Right cardiac atrium (tissue), 5 donors: ENCODE measurements at regions not wholly inside any gene's neighbourhood (a gene's known extent, or its start where the extent isn't known, plus 50 kb on each side); places are given as distances from the start of the nearest gene placed in this dataset.

Experiments
- ATAC-seq, 2 donors: fragments of 200-7000 bp; cut with Tn5 transposase; one replicate each; pipeline versions ENCODE4 v1.8.0 to v1.9.1; 2020; ENCODE audit warnings: moderate library complexity in 2 of 2, mild to moderate bottlenecking in 1 of 2
- DNase-seq, 3 donors: peaks; one replicate each; pipeline ENCODE4 v3.0.0-alpha.2; 2020
- H3K27ac ChIP-seq: one replicate; pipeline ENCODE4 v1.5.1; 2013; ENCODE audit warnings: mild to moderate bottlenecking, low read length, control low read depth, moderate library complexity
- H3K27me3 ChIP-seq: one replicate; pipeline ENCODE4 v1.6.1; 2013; ENCODE audit not compliant: control insufficient read depth, insufficient read depth
- H3K4me1 ChIP-seq: one replicate; pipeline ENCODE4 v1.6.1; 2013; ENCODE audit warnings: low read length; ENCODE audit not compliant: control insufficient read depth, insufficient read depth
- H3K4me3 ChIP-seq: one replicate; pipeline ENCODE4 v1.5.1; 2013; ENCODE audit warnings: low read length, control low read depth
- H3K9me3 ChIP-seq: one replicate; pipeline ENCODE4 v1.6.1; 2013; ENCODE audit warnings: low read length; ENCODE audit not compliant: control insufficient read depth
- WGBS: extraction: QIAGEN DNeasy Blood & Tissue Kit; methylation state at CpG from one replicate; pipeline ENCODE4 v1.1.7; 2013; 5-methylcytosine and 5-hydroxymethylcytosine counted together
- intact Hi-C, 4 donors: fragments of 100-400 bp; cut with DNase I; formaldehyde crosslinking; loops; one replicate each; pipeline versions ENCODE4 v1.11.0 to v1.14.0; 2022 to 2023
- donor health status: healthy with polysubstance abuse.
- donor health status: DM: no; HTN: yes; CAD: no.
- donor health status: DM: no; HTN: no; CAD: no.
- donor health status: DM: no; HTN: yes; CAD: no; lungs with severe emphysema.
- donor health status: DM: yes; HTN: yes; CAD: no.

- intact Hi-C loops = no loop called here
- no peak overlapping the region for H3K4me3 ChIP-seq
- ATAC-seq = no peak
- H3K27ac ChIP-seq = no peak overlapping the region
- 87% methylated on average over 4 of the region's 4 CpGs for WGBS
- no peaks in the 10 kb centered on the region for H3K27me3 ChIP-seq
- no peaks in the 10 kb centered on the region for H3K9me3 ChIP-seq
- no peak for DNase-seq
- H3K4me1 ChIP-seq = no peaks in the 10 kb centered on the region
Observed at GRCh38 chr14:88929656-88930436, 105.4 kb downstream of the TTC8 start.

GRCh38 chr14:88931321-88932110, 107.1 kb downstream of the TTC8 start:
- H3K27ac ChIP-seq = no peak overlapping the region
- intact Hi-C loops = no loop called here
- H3K4me3 ChIP-seq = no peak overlapping the region
- no peak for ATAC-seq
- H3K27me3 ChIP-seq = no peaks in the 10 kb centered on the region
- 61% methylated on average over 11 of the region's 11 CpGs for WGBS
- H3K4me1 ChIP-seq = no peaks in the 10 kb centered on the region
- H3K9me3 ChIP-seq = no peaks in the 10 kb centered on the region
- no peak for DNase-seq

- H3K27me3 ChIP-seq = no peaks in the 10 kb centered on the region
- WGBS = 35% methylated on average over 1 of the region's 1 CpG
- no peaks in the 10 kb centered on the region for H3K4me1 ChIP-seq
- DNase-seq (no peak), ATAC-seq (no peak)
- intact Hi-C loops = no loop called here
- H3K27ac ChIP-seq = no peak overlapping the region
- no peak overlapping the region for H3K4me3 ChIP-seq
- no peaks in the 10 kb centered on the region for H3K9me3 ChIP-seq
Observed at GRCh38 chr14:88933191-88933590, 108.7 kb downstream of the TTC8 start.

- H3K4me1 ChIP-seq = no peaks in the 10 kb centered on the region
- no peaks in the 10 kb centered on the region for H3K27me3 ChIP-seq
- intact Hi-C loops = no loop called here
- no peaks in the 10 kb centered on the region for H3K9me3 ChIP-seq
- no peak overlapping the region for H3K4me3 ChIP-seq
- DNase-seq (no peak), ATAC-seq (no peak)
- H3K27ac ChIP-seq = no peak overlapping the region
- WGBS = 23% methylated on average over 3 of the region's 3 CpGs
Observed at GRCh38 chr14:88934351-88934806, 109.9 kb downstream of the TTC8 start.

GRCh38 chr14:88935083-88935482, 110.6 kb downstream of the TTC8 start:
- 73% methylated on average over 5 of the region's 5 CpGs for WGBS
- no peaks in the 10 kb centered on the region for H3K9me3 ChIP-seq
- no peak overlapping the region for H3K27ac ChIP-seq
- ATAC-seq (no peak), DNase-seq (no peak)
- H3K4me3 ChIP-seq = no peak overlapping the region
- H3K27me3 ChIP-seq = no peaks in the 10 kb centered on the region
- intact Hi-C loops = no loop called here
- H3K4me1 ChIP-seq = no peaks in the 10 kb centered on the region

- ATAC-seq (no peak), DNase-seq (no peak)
- WGBS = 87% methylated on average over 3 of the region's 3 CpGs
- intact Hi-C loops = no loop called here
- no peak overlapping the region for H3K4me3 ChIP-seq
- no peaks in the 10 kb centered on the region for H3K9me3 ChIP-seq
- H3K27me3 ChIP-seq = no peaks in the 10 kb centered on the region
- no peaks in the 10 kb centered on the region for H3K4me1 ChIP-seq
- H3K27ac ChIP-seq = no peak overlapping the region
Observed at GRCh38 chr14:88937706-88938105, 113.3 kb downstream of the TTC8 start.

GRCh38 chr14:88940671-88941070, 116.2 kb downstream of the TTC8 start:
- no peak for ATAC-seq
- Histone ChIP-seq H3K27me3 (no peaks in the 10 kb centered on the region), H3K9me3 (no peaks in the 10 kb centered on the region), H3K4me1 (no peaks in the 10 kb centered on the region), H3K27ac (no peak overlapping the region), H3K4me3 (no peak overlapping the region)
- intact Hi-C loops = no loop called here
- DNase-seq = no peak
- WGBS = 44% methylated on average over 3 of the region's 3 CpGs

GRCh38 chr14:88941414-88941813, 117.0 kb downstream of the TTC8 start:
- Histone ChIP-seq H3K27me3 (no peaks in the 10 kb centered on the region), H3K4me1 (no peaks in the 10 kb centered on the region)

GRCh38 chr14:88947646-88948598, 123.5 kb downstream of the TTC8 start:
- DNase-seq (no peak), ATAC-seq (no peak)
- H3K27ac ChIP-seq = no peak overlapping the region
- no peaks in the 10 kb centered on the region for H3K4me1 ChIP-seq
- peaks cover 2% of the 10 kb centered on the region for H3K9me3 ChIP-seq
- WGBS = 48% methylated on average over 7 of the region's 7 CpGs
- intact Hi-C loops = no loop called here
- no peak overlapping the region for H3K4me3 ChIP-seq
- no peaks in the 10 kb centered on the region for H3K27me3 ChIP-seq

More at GRCh38 chr14:88941414-88941813, 117.0 kb downstream of the TTC8 start:
- intact Hi-C loops = no loop called here
- Histone ChIP-seq H3K4me3 (no peak overlapping the region), H3K9me3 (no peaks in the 10 kb centered on the region), H3K27ac (no peak overlapping the region)
- no peak for ATAC-seq
- no peak for DNase-seq

- Histone ChIP-seq H3K9me3 (peaks cover 2% of the 10 kb centered on the region), H3K27ac (no peak overlapping the region), H3K4me1 (no peaks in the 10 kb centered on the region), H3K27me3 (no peaks in the 10 kb centered on the region), H3K4me3 (no peak overlapping the region)
- 47% methylated on average over 2 of the region's 2 CpGs for WGBS
- intact Hi-C loops = no loop called here
- ATAC-seq = no peak
- no peak for DNase-seq
Observed at GRCh38 chr14:88950069-88950468, 125.6 kb downstream of the TTC8 start.
